GM23338 (cell line): ENCODE measurements at regions not wholly inside any gene's neighbourhood (a gene's known extent, or its start where the extent isn't known, plus 50 kb on each side); places are given as distances from the start of the nearest gene placed in this dataset.

Experiments
- ATAC-seq: fragments of 200-7000 bp; cut with Tn5 transposase; 3 replicates; pipeline ENCODE4 v1.9.1; 2020
- DNase-seq: peaks from one replicate; pipeline ENCODE4 v3.0.0-alpha.2; 2015; ENCODE audit warnings: low spot score
- H2AFZ ChIP-seq: fragments of 200-600 bp; sonication (generic); 2 replicates; pipeline ENCODE4 v1.8.0; 2016; ENCODE audit warnings: antibody characterized with exemption, mild to moderate bottlenecking, moderate library complexity
- H3F3A ChIP-seq: fragments of 200-600 bp; sonication (generic); replicated peaks from 2 replicates; pipeline ENCODE4 v1.8.0; 2017; ENCODE audit warnings: antibody characterized with exemption, mixed run types, low read depth
- H3K27ac ChIP-seq: fragments of 200-600 bp; sonication (generic); 2 replicates; pipeline ENCODE4 v1.6.1; 2016; ENCODE audit warnings: low read depth
- H3K27me3 ChIP-seq: fragments of 200-600 bp; sonication (generic); 2 replicates; pipeline ENCODE4 v1.8.0; 2016; ENCODE audit warnings: mild to moderate bottlenecking, mixed run types, moderate library complexity; ENCODE audit not compliant: insufficient read depth
- H3K36me3 ChIP-seq: fragments of 200-600 bp; sonication (generic); 2 replicates; pipeline ENCODE4 v1.8.0; 2016; ENCODE audit warnings: mild to moderate bottlenecking; ENCODE audit not compliant: insufficient read depth
- H3K4me1 ChIP-seq: fragments of 200-600 bp; sonication (generic); 2 replicates; pipeline ENCODE4 v1.8.0; 2016; ENCODE audit warnings: mild to moderate bottlenecking, moderate library complexity; ENCODE audit not compliant: insufficient read depth
- H3K4me2 ChIP-seq: fragments of 200-600 bp; sonication (generic); 2 replicates; pipeline ENCODE4 v1.7.1; 2017; ENCODE audit warnings: mixed run types
- H3K4me3 ChIP-seq: fragments of 200-600 bp; sonication (generic); 2 replicates; pipeline ENCODE4 v1.6.1; 2016; ENCODE audit warnings: mixed run types
- H3K79me2 ChIP-seq: fragments of 200-600 bp; sonication (generic); replicated peaks from 2 replicates; pipeline ENCODE4 v1.8.0; 2017; ENCODE audit warnings: mild to moderate bottlenecking; ENCODE audit not compliant: insufficient read depth
- H3K9me2 ChIP-seq: fragments of 200-600 bp; sonication (generic); 2 replicates; pipeline ENCODE4 v1.8.0; 2017; ENCODE audit not compliant: insufficient read depth
- H4K20me1 ChIP-seq: fragments of 200-600 bp; sonication (generic); replicated peaks from 2 replicates; pipeline ENCODE4 v1.8.0; 2017; ENCODE audit warnings: mild to moderate bottlenecking; ENCODE audit not compliant: insufficient read depth
- H3K27ac Mint-ChIP-seq: 2 replicates; pipeline ENCODE4 v1.8.0; 2020; ENCODE audit warnings: inconsistent platforms, mild to moderate bottlenecking, moderate library complexity, mixed read lengths
- H3K27me3 Mint-ChIP-seq: 3 replicates; pipeline ENCODE4 v1.8.0; 2022; ENCODE audit warnings: low read depth, mild to moderate bottlenecking, moderate library complexity, mixed read lengths, inconsistent platforms; ENCODE audit not compliant: insufficient read depth, poor library complexity
- H3K36me3 Mint-ChIP-seq: 3 replicates; pipeline ENCODE4 v1.8.0; 2021; ENCODE audit warnings: low read depth, mild to moderate bottlenecking, inconsistent platforms, moderate library complexity, mixed read lengths
- H3K4me1 Mint-ChIP-seq: 3 replicates; pipeline ENCODE4 v1.8.0; 2020; ENCODE audit warnings: mild to moderate bottlenecking, inconsistent platforms, mixed read lengths
- H3K4me3 Mint-ChIP-seq: 3 replicates; pipeline ENCODE4 v1.8.0; 2021; ENCODE audit warnings: moderate library complexity, mild to moderate bottlenecking, inconsistent platforms, mixed read lengths
- H3K9me3 Mint-ChIP-seq: 3 replicates; pipeline ENCODE4 v1.8.0; 2020; ENCODE audit warnings: moderate library complexity, mild to moderate bottlenecking, inconsistent platforms, mixed read lengths
- CREB1 ChIP-seq: fragments of 250-450 bp; sonication (Bioruptor Pico); IDR thresholded peaks from 2 replicates; pipeline ENCODE4 v1.5.0; 2020; ENCODE audit warnings: low read depth, mild to moderate bottlenecking, moderate library complexity
- EZH2 ChIP-seq: fragments of 200-600 bp; sonication (generic); IDR thresholded peaks from one replicate; pipeline ENCODE4 v1.8.0; 2017; ENCODE audit warnings: antibody characterized with exemption, mild to moderate bottlenecking, low read depth; ENCODE audit not compliant: unreplicated experiment
- EZH2phosphoT487 ChIP-seq: fragments of 200-600 bp; sonication (generic); IDR thresholded peaks from one replicate; pipeline ENCODE4 v1.8.1; 2018; ENCODE audit warnings: antibody characterized with exemption; ENCODE audit not compliant: unreplicated experiment
- JUNB ChIP-seq: IDR thresholded peaks from one replicate; pipeline ENCODE4 v1.6.1; 2016; ENCODE audit warnings: antibody characterized with exemption; ENCODE audit not compliant: unreplicated experiment
- NANOG ChIP-seq: IDR thresholded peaks from 2 replicates; pipeline ENCODE4 v1.6.1; 2016; ENCODE audit warnings: antibody characterized with exemption, borderline replicate concordance
- POLR2AphosphoS5 ChIP-seq: IDR thresholded peaks from 2 replicates; pipeline ENCODE4 v1.6.1; 2016; ENCODE audit warnings: antibody characterized with exemption, low read depth
- STAT1 ChIP-seq: IDR thresholded peaks from one replicate; pipeline ENCODE4 v1.6.1; 2016; ENCODE audit warnings: antibody characterized with exemption; ENCODE audit not compliant: unreplicated experiment
- ZNF114 ChIP-seq: fragments of 250-450 bp; sonication (Bioruptor Pico); IDR thresholded peaks from 2 replicates; pipeline ENCODE4 v1.5.0; 2020; ENCODE audit warnings: mild to moderate bottlenecking, moderate library complexity
- ZNF331 ChIP-seq: fragments of 250-450 bp; sonication (Bioruptor Pico); IDR thresholded peaks from 2 replicates; pipeline ENCODE4 v1.5.0; 2020; ENCODE audit warnings: low read depth, mild to moderate bottlenecking, moderate library complexity
- TF ChIP-seq, protein P1 (sequence below): fragments of 250-450 bp; sonication (Bioruptor Pico); IDR thresholded peaks from 2 replicates; pipeline ENCODE4 v1.5.0; 2020; ENCODE audit warnings: mild to moderate bottlenecking, moderate library complexity
- TF ChIP-seq, protein P2 (sequence below): IDR thresholded peaks from 2 replicates; pipeline ENCODE4 v1.6.1; 2016; ENCODE audit warnings: antibody characterized with exemption
- TF ChIP-seq, protein P3 (sequence below): IDR thresholded peaks from one replicate; pipeline ENCODE4 v1.6.1; 2018; ENCODE audit warnings: antibody characterized with exemption; ENCODE audit not compliant: unreplicated experiment
- TF ChIP-seq, protein P4 (sequence below), 2 experiments: fragments of 200-600 bp in 1 of 2; sonication (generic) in 1 of 2; conservative IDR thresholded peaks; 2 replicates each; pipeline versions ENCODE4 v1.5.1 to v1.6.1; 2016 to 2017; ENCODE audit warnings: antibody characterized with exemption in 2 of 2, low read depth in 2 of 2, mild to moderate bottlenecking in 2 of 2, moderate library complexity in 1 of 2

DNA sequence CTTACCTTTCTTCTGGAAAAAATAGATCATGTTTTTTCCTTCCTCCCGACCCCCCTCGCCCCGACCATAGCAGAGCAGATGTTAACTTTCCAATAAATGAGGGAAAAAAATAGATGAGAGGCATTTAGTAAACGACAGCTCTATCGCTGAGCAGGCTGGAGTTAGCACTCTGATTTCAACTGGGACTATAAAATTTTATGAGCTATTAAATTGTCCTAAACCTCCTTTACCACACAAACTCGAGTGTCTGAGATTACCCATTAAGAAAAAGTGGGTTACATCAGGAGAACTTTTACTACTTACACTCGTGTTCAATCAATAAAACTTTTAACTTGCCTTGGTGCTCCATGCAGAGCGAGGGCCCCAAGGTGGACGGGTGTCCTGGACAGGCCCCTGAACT lies 59.8 kb upstream of the RNU6ATAC start:
- Histone ChIP-seq H3K27ac (no peak overlapping the region), H3K36me3 (no peaks in the 10 kb centered on the region), H3K9me2 (no peaks in the 10 kb centered on the region), H3K4me3 (no peak overlapping the region), H3K4me2 (no peak overlapping the region), H3K4me1 (no peaks in the 10 kb centered on the region), H3F3A (no peaks in the 10 kb centered on the region), H4K20me1 (no peaks in the 10 kb centered on the region), H3K79me2 (no peaks in the 10 kb centered on the region), H2AFZ (no peak overlapping the region), H3K27me3 (no peaks in the 10 kb centered on the region)
- Mint-ChIP-seq H3K4me1 (peaks cover 21% of the 10 kb centered on the region), H3K4me3 (no peak overlapping the region), H3K27me3 (peaks cover 4% of the 10 kb centered on the region), H3K27ac (no peak overlapping the region), H3K9me3 (no peaks in the 10 kb centered on the region; the same call in 2 of the 3 replicates), H3K36me3 (no peaks in the 10 kb centered on the region)
- TF ChIP-seq ZNF114 (no peak), CREB1 (no peak), POLR2AphosphoS5 (no peak), EZH2phosphoT487 (no peak), NANOG (no peak), EZH2 (no peak), ZNF331 (CRISPR knock-in tag) (no peak), STAT1 (no peak), JUNB (no peak)
- TF ChIP-seq, protein P1, sequence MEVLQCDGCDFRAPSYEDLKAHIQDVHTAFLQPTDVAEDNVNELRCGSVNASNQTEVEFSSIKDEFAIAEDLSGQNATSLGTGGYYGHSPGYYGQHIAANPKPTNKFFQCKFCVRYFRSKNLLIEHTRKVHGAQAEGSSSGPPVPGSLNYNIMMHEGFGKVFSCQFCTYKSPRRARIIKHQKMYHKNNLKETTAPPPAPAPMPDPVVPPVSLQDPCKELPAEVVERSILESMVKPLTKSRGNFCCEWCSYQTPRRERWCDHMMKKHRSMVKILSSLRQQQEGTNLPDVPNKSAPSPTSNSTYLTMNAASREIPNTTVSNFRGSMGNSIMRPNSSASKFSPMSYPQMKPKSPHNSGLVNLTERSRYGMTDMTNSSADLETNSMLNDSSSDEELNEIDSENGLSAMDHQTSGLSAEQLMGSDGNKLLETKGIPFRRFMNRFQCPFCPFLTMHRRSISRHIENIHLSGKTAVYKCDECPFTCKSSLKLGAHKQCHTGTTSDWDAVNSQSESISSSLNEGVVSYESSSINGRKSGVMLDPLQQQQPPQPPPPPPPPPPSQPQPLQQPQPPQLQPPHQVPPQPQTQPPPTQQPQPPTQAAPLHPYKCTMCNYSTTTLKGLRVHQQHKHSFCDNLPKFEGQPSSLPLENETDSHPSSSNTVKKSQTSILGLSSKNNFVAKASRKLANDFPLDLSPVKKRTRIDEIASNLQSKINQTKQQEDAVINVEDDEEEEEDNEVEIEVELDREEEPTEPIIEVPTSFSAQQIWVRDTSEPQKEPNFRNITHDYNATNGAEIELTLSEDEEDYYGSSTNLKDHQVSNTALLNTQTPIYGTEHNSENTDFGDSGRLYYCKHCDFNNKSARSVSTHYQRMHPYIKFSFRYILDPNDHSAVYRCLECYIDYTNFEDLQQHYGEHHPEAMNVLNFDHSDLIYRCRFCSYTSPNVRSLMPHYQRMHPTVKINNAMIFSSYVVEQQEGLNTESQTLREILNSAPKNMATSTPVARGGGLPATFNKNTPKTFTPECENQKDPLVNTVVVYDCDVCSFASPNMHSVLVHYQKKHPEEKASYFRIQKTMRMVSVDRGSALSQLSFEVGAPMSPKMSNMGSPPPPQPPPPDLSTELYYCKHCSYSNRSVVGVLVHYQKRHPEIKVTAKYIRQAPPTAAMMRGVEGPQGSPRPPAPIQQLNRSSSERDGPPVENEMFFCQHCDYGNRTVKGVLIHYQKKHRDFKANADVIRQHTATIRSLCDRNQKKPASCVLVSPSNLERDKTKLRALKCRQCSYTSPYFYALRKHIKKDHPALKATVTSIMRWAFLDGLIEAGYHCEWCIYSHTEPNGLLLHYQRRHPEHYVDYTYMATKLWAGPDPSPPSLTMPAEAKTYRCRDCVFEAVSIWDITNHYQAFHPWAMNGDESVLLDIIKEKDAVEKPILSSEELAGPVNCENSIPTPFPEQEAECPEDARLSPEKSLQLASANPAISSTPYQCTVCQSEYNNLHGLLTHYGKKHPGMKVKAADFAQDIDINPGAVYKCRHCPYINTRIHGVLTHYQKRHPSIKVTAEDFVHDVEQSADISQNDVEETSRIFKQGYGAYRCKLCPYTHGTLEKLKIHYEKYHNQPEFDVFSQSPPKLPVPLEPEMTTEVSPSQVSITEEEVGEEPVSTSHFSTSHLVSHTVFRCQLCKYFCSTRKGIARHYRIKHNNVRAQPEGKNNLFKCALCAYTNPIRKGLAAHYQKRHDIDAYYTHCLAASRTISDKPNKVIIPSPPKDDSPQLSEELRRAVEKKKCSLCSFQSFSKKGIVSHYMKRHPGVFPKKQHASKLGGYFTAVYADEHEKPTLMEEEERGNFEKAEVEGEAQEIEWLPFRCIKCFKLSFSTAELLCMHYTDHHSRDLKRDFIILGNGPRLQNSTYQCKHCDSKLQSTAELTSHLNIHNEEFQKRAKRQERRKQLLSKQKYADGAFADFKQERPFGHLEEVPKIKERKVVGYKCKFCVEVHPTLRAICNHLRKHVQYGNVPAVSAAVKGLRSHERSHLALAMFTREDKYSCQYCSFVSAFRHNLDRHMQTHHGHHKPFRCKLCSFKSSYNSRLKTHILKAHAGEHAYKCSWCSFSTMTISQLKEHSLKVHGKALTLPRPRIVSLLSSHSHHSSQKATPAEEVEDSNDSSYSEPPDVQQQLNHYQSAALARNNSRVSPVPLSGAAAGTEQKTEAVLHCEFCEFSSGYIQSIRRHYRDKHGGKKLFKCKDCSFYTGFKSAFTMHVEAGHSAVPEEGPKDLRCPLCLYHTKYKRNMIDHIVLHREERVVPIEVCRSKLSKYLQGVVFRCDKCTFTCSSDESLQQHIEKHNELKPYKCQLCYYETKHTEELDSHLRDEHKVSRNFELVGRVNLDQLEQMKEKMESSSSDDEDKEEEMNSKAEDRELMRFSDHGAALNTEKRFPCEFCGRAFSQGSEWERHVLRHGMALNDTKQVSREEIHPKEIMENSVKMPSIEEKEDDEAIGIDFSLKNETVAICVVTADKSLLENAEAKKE (CRISPR knock-in tag): no peak
- TF ChIP-seq, protein P2, sequence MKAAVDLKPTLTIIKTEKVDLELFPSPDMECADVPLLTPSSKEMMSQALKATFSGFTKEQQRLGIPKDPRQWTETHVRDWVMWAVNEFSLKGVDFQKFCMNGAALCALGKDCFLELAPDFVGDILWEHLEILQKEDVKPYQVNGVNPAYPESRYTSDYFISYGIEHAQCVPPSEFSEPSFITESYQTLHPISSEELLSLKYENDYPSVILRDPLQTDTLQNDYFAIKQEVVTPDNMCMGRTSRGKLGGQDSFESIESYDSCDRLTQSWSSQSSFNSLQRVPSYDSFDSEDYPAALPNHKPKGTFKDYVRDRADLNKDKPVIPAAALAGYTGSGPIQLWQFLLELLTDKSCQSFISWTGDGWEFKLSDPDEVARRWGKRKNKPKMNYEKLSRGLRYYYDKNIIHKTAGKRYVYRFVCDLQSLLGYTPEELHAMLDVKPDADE: no peak
- TF ChIP-seq, protein P3, sequence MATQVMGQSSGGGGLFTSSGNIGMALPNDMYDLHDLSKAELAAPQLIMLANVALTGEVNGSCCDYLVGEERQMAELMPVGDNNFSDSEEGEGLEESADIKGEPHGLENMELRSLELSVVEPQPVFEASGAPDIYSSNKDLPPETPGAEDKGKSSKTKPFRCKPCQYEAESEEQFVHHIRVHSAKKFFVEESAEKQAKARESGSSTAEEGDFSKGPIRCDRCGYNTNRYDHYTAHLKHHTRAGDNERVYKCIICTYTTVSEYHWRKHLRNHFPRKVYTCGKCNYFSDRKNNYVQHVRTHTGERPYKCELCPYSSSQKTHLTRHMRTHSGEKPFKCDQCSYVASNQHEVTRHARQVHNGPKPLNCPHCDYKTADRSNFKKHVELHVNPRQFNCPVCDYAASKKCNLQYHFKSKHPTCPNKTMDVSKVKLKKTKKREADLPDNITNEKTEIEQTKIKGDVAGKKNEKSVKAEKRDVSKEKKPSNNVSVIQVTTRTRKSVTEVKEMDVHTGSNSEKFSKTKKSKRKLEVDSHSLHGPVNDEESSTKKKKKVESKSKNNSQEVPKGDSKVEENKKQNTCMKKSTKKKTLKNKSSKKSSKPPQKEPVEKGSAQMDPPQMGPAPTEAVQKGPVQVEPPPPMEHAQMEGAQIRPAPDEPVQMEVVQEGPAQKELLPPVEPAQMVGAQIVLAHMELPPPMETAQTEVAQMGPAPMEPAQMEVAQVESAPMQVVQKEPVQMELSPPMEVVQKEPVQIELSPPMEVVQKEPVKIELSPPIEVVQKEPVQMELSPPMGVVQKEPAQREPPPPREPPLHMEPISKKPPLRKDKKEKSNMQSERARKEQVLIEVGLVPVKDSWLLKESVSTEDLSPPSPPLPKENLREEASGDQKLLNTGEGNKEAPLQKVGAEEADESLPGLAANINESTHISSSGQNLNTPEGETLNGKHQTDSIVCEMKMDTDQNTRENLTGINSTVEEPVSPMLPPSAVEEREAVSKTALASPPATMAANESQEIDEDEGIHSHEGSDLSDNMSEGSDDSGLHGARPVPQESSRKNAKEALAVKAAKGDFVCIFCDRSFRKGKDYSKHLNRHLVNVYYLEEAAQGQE: no peak
- TF ChIP-seq, protein P4, sequence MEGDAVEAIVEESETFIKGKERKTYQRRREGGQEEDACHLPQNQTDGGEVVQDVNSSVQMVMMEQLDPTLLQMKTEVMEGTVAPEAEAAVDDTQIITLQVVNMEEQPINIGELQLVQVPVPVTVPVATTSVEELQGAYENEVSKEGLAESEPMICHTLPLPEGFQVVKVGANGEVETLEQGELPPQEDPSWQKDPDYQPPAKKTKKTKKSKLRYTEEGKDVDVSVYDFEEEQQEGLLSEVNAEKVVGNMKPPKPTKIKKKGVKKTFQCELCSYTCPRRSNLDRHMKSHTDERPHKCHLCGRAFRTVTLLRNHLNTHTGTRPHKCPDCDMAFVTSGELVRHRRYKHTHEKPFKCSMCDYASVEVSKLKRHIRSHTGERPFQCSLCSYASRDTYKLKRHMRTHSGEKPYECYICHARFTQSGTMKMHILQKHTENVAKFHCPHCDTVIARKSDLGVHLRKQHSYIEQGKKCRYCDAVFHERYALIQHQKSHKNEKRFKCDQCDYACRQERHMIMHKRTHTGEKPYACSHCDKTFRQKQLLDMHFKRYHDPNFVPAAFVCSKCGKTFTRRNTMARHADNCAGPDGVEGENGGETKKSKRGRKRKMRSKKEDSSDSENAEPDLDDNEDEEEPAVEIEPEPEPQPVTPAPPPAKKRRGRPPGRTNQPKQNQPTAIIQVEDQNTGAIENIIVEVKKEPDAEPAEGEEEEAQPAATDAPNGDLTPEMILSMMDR (conservative IDR thresholded peaks at IDR 0.05; ENCODE audit: low read depth in 2 of 2): no peak
- ATAC-seq (no peak), DNase-seq (no peak)
